Upper lobe of left lung (tissue), 4 donors: ENCODE measurements at regions not wholly inside any gene's neighbourhood (a gene's known extent, or its start where the extent isn't known, plus 50 kb on each side); places are given as distances from the start of the nearest gene placed in this dataset.

Experiments
- EP300 ChIP-seq, 4 donors: sonication (generic); formaldehyde crosslinking; IDR thresholded peaks; one replicate each; pipeline ENCODE4 v1.5.1; 2017; ENCODE audit warnings: antibody characterized with exemption in 4 of 4, control low read depth in 2 of 4
- POLR2A ChIP-seq, 4 donors: fragments of 450-650 bp; IDR thresholded peaks; one replicate each; pipeline ENCODE4 v1.5.1; 2016 to 2017; ENCODE audit warnings: antibody characterized with exemption in 4 of 4, mild to moderate bottlenecking in 2 of 4
- TF ChIP-seq, protein P1 (sequence below), 6 experiments: fragments of 450-650 bp in 4 of 6; fragments of 200-600 bp in 2 of 6; sonication (generic) in 2 of 6; IDR thresholded peaks; one replicate each; pipeline ENCODE4 v1.5.1; 2016 to 2019; ENCODE audit warnings: antibody characterized with exemption in 6 of 6

DNA sequence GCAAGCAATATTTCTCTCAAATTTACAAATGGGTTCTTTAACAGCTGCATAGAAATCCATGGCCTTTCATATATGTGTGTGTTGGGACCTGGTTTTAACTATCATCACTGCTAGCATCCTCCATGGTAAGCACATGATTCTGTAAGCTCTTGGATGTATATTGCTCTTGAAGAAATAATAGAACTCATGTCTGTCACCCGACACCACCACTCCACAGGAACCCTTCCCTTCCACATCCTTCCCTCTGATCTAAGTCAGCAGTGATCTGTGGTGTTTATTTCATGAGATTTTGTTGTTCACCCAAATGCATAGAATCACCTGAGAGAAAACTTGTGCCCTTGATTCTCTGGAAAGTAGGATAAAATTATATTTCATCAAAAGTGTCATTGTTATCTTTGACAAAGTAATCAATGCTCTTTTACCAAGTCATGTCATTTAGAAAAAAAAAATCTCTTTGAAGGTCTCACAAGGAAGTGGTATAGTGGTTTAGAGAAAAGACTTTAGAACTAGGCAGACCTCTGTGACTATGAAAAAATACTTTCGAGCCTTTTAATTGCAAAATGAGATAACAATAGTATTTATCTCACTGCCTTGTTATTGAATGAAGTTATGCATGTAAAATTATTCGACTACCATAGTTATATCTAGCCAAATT, 649.8 kb upstream of the SLC35B3 start:
- no peak for TF ChIP-seq POLR2A (IDR thresholded peaks at IDR 0.05)
- TF ChIP-seq, protein P1, sequence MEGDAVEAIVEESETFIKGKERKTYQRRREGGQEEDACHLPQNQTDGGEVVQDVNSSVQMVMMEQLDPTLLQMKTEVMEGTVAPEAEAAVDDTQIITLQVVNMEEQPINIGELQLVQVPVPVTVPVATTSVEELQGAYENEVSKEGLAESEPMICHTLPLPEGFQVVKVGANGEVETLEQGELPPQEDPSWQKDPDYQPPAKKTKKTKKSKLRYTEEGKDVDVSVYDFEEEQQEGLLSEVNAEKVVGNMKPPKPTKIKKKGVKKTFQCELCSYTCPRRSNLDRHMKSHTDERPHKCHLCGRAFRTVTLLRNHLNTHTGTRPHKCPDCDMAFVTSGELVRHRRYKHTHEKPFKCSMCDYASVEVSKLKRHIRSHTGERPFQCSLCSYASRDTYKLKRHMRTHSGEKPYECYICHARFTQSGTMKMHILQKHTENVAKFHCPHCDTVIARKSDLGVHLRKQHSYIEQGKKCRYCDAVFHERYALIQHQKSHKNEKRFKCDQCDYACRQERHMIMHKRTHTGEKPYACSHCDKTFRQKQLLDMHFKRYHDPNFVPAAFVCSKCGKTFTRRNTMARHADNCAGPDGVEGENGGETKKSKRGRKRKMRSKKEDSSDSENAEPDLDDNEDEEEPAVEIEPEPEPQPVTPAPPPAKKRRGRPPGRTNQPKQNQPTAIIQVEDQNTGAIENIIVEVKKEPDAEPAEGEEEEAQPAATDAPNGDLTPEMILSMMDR (IDR thresholded peaks at IDR 0.05): no peak
- TF ChIP-seq EP300 (IDR thresholded peaks at IDR 0.05): no peak
